Loucy (cell line): ENCODE measurements at regions not wholly inside any gene's neighbourhood (a gene's known extent, or its start where the extent isn't known, plus 50 kb on each side); places are given as distances from the start of the nearest gene placed in this dataset.

ENCODE experiments used
- CTCF ChIP-seq: fragments of 200-600 bp; sonication (generic); conservative IDR thresholded peaks from 2 replicates; pipeline ENCODE4 v1.5.1; 2014; ENCODE audit warnings: mild to moderate bottlenecking, antibody characterized with exemption, low read length
- EZH2phosphoT487 ChIP-seq: fragments of 200-600 bp; IDR thresholded peaks from 2 replicates; pipeline ENCODE4 v1.6.1; 2018; ENCODE audit warnings: antibody characterized with exemption, mild to moderate bottlenecking, moderate library complexity, borderline replicate concordance

GRCh38 chr5:89228355-89228754 lies 345.4 kb upstream of the MEF2C start:
- TF ChIP-seq CTCF, result no peak
- TF ChIP-seq EZH2phosphoT487, result no peak
